Left lung (tissue), 4 donors: ENCODE measurements at regions not wholly inside any gene's neighbourhood (a gene's known extent, or its start where the extent isn't known, plus 50 kb on each side); places are given as distances from the start of the nearest gene placed in this dataset.

Experiments
- ATAC-seq: fragments of 200-7000 bp; cut with Tn5 transposase; one replicate; pipeline ENCODE4 v1.9.1; 2020; ENCODE audit warnings: moderate library complexity
- DNase-seq, 4 donors: peaks; one replicate each; pipeline ENCODE4 v3.0.0-alpha.2; 2013 to 2020
- H3K27ac ChIP-seq, 2 donors: fragments of 200-600 bp; sonication (generic) in 1 of 2; one replicate each; pipeline versions ENCODE4 v1.5.0 to v1.8.0; 2020 to 2021
- H3K27me3 ChIP-seq, 2 donors: fragments of 200-600 bp; sonication (generic) in 1 of 2; one replicate each; pipeline versions ENCODE4 v1.5.0 to v1.8.0; 2020 to 2021
- H3K36me3 ChIP-seq, 2 donors: fragments of 200-600 bp; sonication (generic) in 1 of 2; one replicate each; pipeline versions ENCODE4 v1.5.0 to v1.8.0; 2020 to 2021
- H3K4me1 ChIP-seq, 2 donors: fragments of 200-600 bp; one replicate each; pipeline ENCODE4 v1.8.0; 2021
- H3K4me3 ChIP-seq, 2 donors: fragments of 200-600 bp; sonication (generic) in 1 of 2; one replicate each; pipeline versions ENCODE4 v1.5.0 to v1.8.0; 2020 to 2021; ENCODE audit warnings: mild to moderate bottlenecking in 1 of 2
- H3K9me3 ChIP-seq, 2 donors: fragments of 200-600 bp; sonication (generic) in 1 of 2; one replicate each; pipeline versions ENCODE4 v1.5.0 to v1.8.0; 2020 to 2021
- CTCF ChIP-seq, 2 donors: fragments of 200-600 bp; sonication (generic) in 1 of 2; IDR thresholded peaks; one replicate each; pipeline versions ENCODE4 v1.5.0 to v1.8.0; 2021; ENCODE audit warnings: antibody characterized with exemption in 2 of 2
- intact Hi-C, 2 donors: fragments of 100-400 bp; cut with DNase I; formaldehyde crosslinking; loops; one replicate each; pipeline versions ENCODE4 v1.11.2 to v1.14.2; 2022
- donor health status: DM: no; HTN: yes; CAD: no.
- donor health status: DM: no; HTN: no; CAD: no.

GRCh38 chr2:41434991-41435390 is 612.8 kb upstream of the PKDCC start:
- TF ChIP-seq CTCF (IDR thresholded peaks at IDR 0.05), result no peak
- Histone ChIP-seq H3K36me3 (no peaks in the 10 kb centered on the region), H3K27me3 (no peaks in the 10 kb centered on the region), H3K27ac (no peak overlapping the region), H3K9me3 (peaks cover 0 to 8% of the 10 kb centered on the region in 2 donors), H3K4me1 (no peaks in the 10 kb centered on the region), H3K4me3 (no peak overlapping the region)
- DNase-seq, result no peak
- intact Hi-C loops, result no loop called here
- ATAC-seq, result no peak

GRCh38 chr2:41441958-41442357 is 605.9 kb upstream of the PKDCC start:
- Histone ChIP-seq H3K36me3 (no peaks in the 10 kb centered on the region), H3K4me1 (no peaks in the 10 kb centered on the region), H3K27ac (no peak overlapping the region), H3K4me3 (no peak overlapping the region), H3K9me3 (peaks cover 0 to 4% of the 10 kb centered on the region in 2 donors), H3K27me3 (no peaks in the 10 kb centered on the region)
- ATAC-seq, result no peak
- no peak for DNase-seq
- intact Hi-C loops, result no loop called here
- TF ChIP-seq CTCF (IDR thresholded peaks at IDR 0.05), result no peak

GRCh38 chr2:41445865-41446264 is 602.0 kb upstream of the PKDCC start:
- TF ChIP-seq CTCF (IDR thresholded peaks at IDR 0.05), result no peak
- intact Hi-C loops, result no loop called here
- ATAC-seq, result no peak
- Histone ChIP-seq H3K4me1 (no peaks in the 10 kb centered on the region), H3K4me3 (no peak overlapping the region), H3K27me3 (no peaks in the 10 kb centered on the region), H3K9me3 (no peaks in the 10 kb centered on the region), H3K36me3 (no peaks in the 10 kb centered on the region), H3K27ac (no peak overlapping the region)
- DNase-seq, result no peak

GRCh38 chr2:41446266-41446665 is 601.6 kb upstream of the PKDCC start:
- no peaks in the 10 kb centered on the region for H3K27me3 ChIP-seq
- no peaks in the 10 kb centered on the region for H3K36me3 ChIP-seq
- TF ChIP-seq CTCF (IDR thresholded peaks at IDR 0.05), result no peak
- intact Hi-C loops, result no loop called here
- no peak overlapping the region for H3K27ac ChIP-seq
- H3K4me3 ChIP-seq, result no peak overlapping the region
- DNase-seq (no peak), ATAC-seq (no peak)
- H3K9me3 ChIP-seq, result no peaks in the 10 kb centered on the region
- no peaks in the 10 kb centered on the region for H3K4me1 ChIP-seq

GRCh38 chr2:41448221-41448620 is 599.6 kb upstream of the PKDCC start:
- Histone ChIP-seq H3K36me3 (no peaks in the 10 kb centered on the region), H3K27me3 (no peaks in the 10 kb centered on the region), H3K4me3 (no peak overlapping the region), H3K9me3 (no peaks in the 10 kb centered on the region), H3K4me1 (no peaks in the 10 kb centered on the region), H3K27ac (no peak overlapping the region)
- no peak for TF ChIP-seq CTCF (IDR thresholded peaks at IDR 0.05)
- intact Hi-C loops, result no loop called here
- no peak for DNase-seq
- ATAC-seq, result no peak
